Jurkat, Clone E6-1 (cell line): ENCODE measurements at regions not wholly inside any gene's neighbourhood (a gene's known extent, or its start where the extent isn't known, plus 50 kb on each side); places are given as distances from the start of the nearest gene placed in this dataset.
"Not testable (repeated sequence)": the region's sequence is repeated elsewhere in the genome, so short reads cannot be mapped to it uniquely, and the experiment has no call there.

Experiments
- DNase-seq: peaks from one replicate; pipeline ENCODE4 v3.0.0-alpha.2; 2011; ENCODE audit warnings: low read depth, low spot score
- H3K4me3 ChIP-seq: 2 replicates; pipeline ENCODE4 v1.5.1; 2011; ENCODE audit warnings: mild to moderate bottlenecking, low read length, control low read depth, moderate library complexity

DNA sequence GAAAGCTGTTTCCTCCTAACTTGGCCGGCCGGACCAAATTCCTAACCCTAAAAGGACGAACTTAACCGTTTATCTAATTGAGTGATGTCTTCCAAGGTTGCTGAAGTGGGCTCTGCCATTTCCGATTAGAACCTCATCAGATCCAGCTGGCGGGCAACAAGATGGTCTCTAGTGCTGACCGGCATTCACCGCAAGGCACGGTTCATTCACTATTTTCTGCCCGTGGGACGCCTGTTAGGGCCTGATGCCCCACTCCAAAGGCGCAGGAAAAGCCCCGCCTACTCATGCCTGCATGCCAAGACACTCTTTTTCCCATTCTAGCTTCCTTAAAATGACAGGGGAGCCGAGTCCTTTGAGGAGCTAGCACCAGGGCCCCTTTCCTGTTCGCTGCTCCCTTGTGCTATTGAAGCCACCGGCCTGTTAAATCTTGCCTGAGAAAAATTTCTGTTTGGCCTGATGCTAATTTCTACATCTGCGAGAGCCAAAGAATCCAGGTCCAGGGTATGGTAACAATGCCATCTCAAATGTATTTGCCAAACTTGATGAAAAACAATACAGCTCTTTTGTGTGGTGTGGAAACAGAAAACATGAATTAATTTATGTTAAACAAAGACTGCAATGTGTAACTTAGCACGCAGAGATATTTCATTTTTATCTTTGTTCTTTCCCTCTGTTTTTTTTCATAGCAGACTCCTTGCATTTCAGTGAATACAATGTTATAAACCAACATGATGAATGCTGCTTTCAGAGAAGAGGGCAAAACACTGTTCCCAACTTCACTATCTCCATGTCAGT is 1071.2 kb upstream of the USP15 start:
- DNase-seq: no peak
- no peak overlapping the region for H3K4me3 ChIP-seq

DNA sequence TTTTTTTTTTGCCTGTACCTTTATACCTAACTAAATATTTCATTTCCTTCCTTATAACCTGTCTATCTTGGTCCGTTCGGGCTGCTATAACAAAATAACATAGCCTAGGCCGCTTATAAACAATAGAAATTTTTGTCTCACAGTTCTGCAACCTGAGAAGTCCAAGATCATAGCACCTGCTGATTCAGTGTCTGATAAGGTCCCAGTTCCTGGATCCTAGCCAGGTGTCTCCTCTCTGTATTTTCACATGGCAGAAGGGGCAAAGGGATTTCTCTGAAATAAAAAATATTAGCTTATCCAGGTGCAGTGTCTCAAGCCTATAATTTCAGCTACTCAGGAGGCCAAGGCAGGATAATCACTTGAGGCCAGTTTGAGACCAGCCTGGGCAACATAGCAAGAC is 1046.6 kb upstream of the USP15 start:
- no peak overlapping the region for H3K4me3 ChIP-seq
- no peak for DNase-seq

DNA sequence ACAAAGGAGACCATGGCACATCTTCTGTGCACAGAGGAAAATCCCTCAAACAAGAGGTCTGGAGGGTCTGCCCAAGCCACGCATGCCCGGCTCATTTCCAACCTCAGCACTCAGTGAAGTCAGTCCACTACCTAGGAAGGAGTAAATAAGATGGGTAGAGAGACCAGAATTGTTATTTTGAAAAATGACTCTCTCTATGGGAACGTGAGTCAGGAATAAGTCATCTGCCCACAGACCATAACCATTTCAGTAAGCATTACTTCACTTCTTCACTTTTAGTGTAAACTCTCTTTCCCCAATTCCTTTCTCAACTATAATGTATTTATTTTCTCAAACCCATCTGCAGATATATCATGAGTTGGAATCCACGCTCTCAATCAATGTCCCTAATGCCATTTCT is 1039.9 kb upstream of the USP15 start:
- H3K4me3 ChIP-seq: no peak overlapping the region
- no peak for DNase-seq

DNA sequence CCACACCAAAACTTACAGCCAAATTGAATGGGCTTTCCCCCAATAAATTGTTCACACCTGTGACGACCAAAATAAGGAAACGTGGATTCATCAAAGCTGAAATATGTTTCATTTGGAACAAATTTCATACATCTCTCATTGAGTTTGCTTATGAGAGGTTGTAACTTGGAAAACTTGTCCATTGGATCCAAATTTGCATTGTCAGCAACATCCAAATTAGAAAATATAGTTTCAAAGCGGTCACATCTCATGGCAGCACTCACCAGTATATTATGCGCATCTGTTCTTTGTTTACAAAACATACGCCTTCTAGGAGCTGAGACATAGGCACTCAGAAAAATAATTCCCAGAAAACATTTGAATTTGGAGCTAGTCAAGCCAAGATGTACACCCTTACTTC is 1028.2 kb upstream of the USP15 start:
- no peak overlapping the region for H3K4me3 ChIP-seq
- DNase-seq: no peak

DNA sequence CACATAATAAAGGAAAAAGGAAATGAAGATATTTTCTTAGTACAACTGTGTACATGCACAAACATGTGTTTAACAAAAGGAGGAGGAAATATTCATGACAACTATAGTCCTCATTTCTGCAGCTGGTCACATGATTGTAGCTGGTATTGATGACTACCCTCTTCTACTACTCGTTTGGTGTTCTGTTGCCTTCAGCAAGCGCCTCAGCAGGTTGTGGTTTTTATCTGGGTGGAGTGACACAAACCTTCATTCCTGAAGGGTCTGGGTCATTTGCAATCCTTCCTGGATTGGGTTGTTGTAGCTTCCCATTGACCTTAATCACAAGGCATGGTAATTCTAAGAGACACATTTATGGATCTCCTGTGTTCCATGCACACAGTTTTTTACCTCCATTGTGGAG is 1009.9 kb upstream of the USP15 start:
- H3K4me3 ChIP-seq: no peak overlapping the region
- no peak for DNase-seq

DNA sequence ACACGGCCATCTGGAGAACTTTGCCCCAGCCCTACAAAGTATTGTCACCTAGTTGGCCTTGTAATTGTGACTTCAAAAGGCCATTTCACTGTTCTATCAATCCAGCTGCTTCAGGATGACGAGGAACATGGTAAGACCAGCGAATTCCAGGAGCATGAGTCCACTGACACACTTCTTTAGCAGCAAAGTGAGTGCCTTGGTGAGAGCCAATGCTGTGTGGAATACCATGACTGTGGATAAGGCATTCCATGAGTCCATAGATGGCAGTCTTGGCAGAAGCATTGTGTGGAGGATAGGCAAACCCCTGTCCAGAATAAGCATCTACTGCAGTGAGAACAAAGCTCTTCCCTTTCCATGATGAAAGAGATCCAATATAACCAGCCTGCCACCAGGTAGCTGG is 1009.1 kb upstream of the USP15 start:
- H3K4me3 ChIP-seq: no peak overlapping the region
- no peak for DNase-seq

DNA sequence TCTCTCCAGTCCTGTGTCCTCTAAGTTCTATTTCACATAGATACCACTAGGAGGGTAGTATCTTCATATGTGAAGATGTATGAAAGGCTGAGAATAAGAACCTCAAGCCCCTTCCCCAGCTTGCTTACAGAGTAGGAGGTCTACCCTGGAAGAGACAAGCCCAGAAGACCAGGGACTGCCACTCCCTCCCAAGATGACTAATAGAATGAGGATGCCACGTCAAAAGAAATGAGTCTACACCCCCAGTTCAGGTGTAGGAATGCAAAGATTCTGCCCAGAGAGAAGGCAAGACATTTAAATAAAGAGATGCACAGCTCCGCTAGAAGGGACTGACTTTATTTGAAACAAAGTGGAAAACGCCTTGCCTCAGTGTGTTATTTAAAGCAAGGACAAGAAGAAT is 1006.0 kb upstream of the USP15 start:
- no peak for DNase-seq
- H3K4me3 ChIP-seq: no peak overlapping the region

DNA sequence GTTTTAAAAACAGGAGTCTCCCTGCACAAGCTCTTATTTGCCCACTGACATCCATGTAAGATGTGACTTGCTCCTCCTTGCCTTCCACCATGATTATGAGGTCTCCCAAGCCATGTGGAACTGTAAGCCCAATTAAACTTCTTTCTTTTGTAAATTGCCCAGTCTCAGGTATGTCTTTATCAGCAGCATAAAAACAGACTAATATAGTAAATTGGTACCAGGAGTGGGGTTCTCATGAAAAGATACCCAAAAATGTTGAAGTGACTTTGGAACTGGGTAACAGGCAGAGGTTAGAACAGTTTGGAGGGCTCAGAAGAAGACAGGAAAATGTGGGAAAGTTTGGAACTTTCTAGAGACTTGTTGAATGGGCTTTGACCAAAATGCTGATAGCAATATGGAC is 995.9 kb upstream of the USP15 start:
- H3K4me3 ChIP-seq, DNase-seq: not testable (repeated sequence)

DNA sequence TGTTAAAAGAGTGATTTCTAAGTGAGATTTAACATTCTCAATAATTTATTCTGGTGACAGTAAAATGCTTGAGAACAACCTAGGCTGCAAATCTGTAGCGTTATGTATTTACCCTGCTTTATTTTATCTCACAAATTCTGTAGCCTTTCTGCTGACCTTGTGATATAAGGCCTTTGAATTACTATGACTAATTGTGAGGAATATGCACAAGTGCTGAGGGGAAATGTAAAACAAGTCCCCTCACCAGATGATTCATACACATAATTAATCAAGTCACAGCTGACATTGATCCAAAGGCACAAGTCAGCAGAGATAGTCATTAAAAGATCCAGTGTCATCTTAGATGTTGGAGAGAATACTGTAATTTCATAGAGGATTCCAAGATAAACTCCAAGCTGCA is 992.7 kb upstream of the USP15 start:
- DNase-seq: no peak
- H3K4me3 ChIP-seq: no peak overlapping the region

DNA sequence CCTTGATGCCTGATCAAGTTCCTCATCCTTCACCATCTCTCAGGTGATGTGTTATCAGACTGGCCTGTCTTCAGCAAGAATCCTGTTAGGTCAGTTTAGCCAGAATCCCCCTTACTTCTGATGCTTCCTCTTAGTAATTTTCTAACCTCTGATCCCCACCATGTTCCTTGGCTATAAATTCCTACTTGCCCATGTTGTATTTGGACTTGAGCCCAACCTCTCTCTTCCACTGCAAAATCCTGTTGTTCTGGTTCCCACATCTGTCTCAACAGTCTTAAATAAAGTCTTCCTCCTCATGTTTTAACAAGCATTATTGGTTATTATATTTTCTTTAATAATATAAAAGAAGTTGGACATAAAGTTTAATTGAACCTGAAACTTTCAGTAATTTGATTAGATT is 987.8 kb upstream of the USP15 start:
- DNase-seq: no peak
- no peak overlapping the region for H3K4me3 ChIP-seq

DNA sequence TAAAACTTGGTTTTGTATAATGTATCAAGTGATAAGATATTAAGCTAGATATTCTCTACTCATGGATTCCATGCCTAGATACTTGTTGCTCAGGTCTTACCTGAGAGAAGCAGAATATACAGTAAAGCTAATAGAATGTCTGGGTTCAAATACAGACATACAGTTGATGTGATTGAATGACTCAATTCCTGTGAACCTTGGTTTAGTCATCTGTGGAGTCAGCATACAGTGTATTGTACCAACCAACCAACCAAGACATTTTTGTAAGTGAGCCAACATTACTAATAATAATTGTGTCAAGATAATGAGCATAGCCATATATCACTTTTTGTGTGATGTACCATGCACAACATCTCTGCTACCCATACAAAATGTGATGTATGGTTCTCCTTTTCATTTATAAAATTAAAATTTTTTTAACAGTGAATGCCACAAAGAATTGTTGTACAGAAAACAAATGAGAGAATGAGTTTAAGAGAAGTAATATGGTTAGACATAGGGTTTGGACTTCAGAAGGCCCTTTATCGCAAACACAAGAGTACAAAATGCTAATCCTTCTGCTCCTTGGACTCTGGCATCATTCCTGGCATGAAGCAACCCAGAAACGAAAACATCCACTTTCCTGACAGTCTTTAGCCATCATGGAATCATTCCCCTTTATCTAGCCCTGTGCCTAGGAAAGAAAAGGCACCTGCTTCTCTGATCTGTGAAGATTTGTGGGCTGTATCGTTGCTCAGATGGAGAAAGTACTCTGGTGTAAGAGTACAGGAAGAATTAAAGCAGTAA is 977.2 kb upstream of the USP15 start:
- no peak for DNase-seq
- H3K4me3 ChIP-seq: no peak overlapping the region

DNA sequence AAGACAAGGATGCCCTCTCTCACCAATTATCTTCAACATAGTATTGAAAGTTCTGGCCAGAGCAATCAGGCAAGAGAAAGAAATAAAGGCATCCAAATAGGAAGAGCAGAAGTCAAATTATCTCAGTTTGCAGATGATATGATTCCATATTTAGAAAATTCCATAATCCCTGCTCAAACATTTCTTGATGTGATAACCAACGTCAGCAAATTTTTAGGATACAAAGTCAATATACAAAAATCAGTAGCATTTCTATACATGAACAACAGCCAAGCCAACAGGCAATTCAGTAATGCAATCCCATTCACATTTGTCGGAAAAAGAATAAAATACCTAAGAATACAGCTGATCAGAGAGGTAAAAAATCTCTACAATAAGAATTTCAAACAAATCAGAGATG is 969.7 kb upstream of the USP15 start:
- no peak for DNase-seq
- H3K4me3 ChIP-seq: no peak overlapping the region

DNA sequence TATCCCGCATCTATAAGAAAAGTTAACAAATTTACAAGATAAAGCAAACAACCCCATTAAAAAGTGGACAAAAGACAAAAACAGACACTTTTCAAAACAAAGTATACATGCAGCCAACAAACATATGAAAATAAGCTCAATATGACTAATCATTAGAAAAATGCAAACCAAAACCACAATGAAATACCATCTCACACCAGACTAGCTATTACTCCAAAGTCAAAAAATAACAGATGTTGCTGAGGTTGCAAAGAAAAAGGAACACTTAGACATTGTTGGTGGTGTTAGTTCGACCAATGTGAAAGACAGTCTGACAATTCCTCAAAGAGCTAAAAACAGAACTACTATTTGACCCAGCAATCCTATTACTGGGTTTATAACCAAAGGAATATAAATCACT is 968.6 kb upstream of the USP15 start:
- DNase-seq: no peak

DNA sequence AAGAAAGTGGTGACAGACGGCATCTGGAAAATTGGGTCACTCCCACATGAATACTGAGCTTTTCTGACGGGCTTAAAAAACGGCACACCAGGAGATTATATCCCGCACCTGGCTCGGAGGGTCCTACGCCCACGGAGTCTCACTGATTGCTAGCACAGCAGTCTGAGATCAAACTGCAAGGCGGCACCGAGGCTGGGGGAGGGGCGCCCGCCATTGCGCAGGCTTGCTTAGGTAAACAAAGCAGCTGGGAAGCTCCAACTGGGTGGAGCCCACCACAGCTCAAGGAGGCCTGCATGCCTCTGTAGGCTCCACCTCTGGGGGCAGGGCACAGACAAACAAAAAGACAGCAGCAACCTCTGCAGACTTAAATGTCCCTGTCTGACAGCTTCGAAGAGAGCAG is 966.2 kb upstream of the USP15 start:
- not testable (repeated sequence) for DNase-seq, H3K4me3 ChIP-seq

More for the DNA sequence above, 968.6 kb upstream of the USP15 start:
- H3K4me3 ChIP-seq: no peak overlapping the region

DNA sequence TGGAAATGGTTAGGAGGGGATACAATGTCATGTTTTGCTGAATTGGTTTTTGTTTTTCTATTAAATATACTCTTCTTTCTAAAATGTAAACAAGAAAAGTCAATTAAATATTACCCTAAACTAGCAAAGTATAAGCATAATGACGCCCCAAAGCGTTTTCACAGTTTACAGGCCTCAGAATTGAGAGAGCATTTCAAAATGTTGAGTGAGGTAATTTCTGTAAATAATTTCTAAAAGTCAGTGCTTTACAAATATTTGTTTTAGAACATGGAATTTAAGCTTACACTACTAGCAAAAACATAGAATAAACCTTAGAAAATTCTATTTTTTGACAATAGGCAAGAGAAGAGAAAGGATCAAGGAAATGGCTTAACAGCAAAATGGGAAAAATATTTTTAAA is 958.4 kb upstream of the USP15 start:
- DNase-seq: no peak
- H3K4me3 ChIP-seq: no peak overlapping the region

DNA sequence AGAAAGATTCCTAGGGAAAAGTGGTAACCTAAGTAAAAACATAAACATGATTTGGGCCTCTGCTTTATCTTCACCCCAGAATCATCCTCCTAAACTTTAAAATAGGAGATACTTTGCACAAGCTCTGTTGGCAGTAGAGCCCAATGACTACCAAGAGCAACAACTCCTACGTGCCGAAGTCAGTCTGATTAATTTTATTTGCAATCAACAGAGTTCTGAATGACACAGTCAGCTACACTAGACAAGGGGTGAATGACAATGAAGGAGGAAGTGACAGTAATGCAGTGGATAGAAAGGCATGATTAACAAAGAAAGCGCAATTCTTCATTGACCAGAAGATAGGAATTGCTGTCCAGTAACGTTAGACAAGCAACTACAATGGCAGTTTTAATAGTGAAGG is 957.9 kb upstream of the USP15 start:
- DNase-seq: no peak
- no peak overlapping the region for H3K4me3 ChIP-seq

DNA sequence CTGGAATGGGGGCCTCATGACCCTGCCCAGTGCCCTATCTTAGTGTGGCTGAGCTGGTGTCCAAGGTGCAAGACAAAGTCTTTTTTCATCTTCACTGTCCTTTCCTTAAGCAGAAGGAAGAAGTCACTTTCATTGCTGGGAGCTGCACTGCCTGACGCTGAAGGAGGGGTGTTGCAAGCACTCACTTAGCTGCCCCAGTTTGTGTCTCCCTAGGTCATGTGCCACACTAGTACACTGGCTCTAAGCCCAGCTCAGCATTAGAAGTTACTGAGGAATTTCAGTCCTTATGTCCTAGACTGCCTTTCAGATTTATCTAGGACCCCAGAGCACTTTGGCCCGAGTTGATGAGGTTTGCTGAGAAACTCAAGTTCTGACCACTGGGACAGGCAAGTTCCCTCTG is 952.0 kb upstream of the USP15 start:
- DNase-seq: no peak
- no peak overlapping the region for H3K4me3 ChIP-seq

DNA sequence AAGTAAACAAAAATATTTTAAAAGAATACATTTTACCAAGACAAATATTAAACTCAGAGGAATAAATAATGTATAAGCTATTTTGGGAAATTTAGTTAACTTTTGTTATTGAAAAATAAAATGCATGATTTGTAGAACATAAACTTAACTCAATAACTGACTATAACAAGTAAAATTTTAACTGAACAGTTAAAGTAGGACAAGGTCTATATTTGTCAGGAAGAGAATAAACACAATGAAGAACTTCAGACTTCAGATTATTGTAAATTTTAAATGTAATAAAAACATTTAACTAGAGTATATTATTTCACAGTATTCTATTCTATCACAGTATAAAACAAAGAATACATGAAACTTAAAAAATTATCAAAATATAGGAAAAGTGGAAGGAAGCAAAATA is 948.8 kb upstream of the USP15 start:
- H3K4me3 ChIP-seq: no peak overlapping the region
- DNase-seq: no peak

DNA sequence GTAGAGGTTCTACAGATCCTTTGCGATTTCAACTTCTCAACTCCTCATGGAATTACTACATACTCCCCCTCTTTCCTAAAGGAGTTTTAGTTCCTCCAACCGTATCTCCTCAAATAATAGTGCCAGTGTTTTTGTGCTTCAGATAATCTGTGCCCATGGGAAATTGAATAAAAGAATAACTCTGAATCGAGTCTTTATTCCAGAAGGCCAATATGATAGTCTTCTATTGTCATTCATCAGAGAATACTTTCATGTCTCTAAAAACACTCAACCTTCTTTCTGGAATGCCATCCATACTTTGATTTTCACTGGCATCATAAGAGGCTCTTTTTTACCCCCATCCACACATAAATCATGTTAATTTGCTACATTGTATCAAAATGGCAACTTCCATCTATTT is 911.3 kb upstream of the USP15 start:
- H3K4me3 ChIP-seq: no peak overlapping the region
- no peak for DNase-seq

DNA sequence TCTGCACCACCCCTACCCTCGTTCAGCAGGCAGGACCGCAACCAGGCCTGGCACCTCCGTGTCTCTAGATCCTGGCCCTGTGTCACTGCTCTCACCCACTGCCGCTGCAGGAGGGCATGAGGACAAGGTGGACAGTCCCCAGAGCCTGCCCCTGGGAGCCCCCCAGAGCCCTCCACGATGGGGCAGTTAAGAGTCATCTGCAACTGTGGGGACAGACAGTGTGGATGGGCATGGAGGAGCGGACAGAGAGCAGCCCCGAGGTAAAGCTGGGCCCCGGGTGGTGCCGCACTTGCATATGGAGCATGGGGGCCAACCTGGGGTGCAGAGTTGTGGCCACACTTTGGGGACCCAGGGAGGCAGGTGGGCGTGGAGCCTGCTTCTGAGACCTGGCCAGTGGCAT is 905.1 kb upstream of the USP15 start:
- H3K4me3 ChIP-seq: no peak overlapping the region
- no peak for DNase-seq

DNA sequence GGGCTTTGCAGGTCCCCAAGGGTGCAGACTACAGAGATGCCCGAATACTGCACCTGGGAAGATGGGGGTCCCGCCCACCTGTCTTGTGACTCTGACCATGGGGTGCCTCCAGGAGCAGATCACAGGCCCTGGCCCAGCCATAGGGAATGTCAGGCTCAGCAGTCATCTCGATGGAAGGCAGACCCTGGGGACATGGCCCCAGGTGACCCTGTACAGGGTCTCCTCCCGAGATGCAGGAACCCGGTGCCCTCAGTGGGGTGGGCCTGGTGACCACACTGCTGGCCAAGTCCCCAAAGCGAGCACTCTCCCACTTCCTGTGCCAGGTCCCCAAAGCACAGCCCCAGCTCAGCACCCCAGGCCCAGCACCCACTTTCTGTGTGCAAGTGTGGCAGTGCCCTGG is 903.7 kb upstream of the USP15 start:
- H3K4me3 ChIP-seq: no peak overlapping the region
- no peak for DNase-seq
